Panc1 (cell line): ENCODE measurements at regions not wholly inside any gene's neighbourhood (a gene's known extent, or its start where the extent isn't known, plus 50 kb on each side); places are given as distances from the start of the nearest gene placed in this dataset.

Source experiments
- CTCF ChIP-seq: fragments of 450-650 bp; IDR thresholded peaks from 2 replicates; pipeline ENCODE4 v1.5.1; 2017; ENCODE audit warnings: mild to moderate bottlenecking
- POLR2AphosphoS5 ChIP-seq: IDR thresholded peaks from 2 replicates; pipeline ENCODE4 v1.6.1; 2012; ENCODE audit warnings: mild to moderate bottlenecking, low read depth, low read length, moderate library complexity
- REST ChIP-seq, 2 experiments: IDR thresholded peaks; 2 replicates each; pipeline ENCODE4 v1.6.1; 2011 to 2012; ENCODE audit warnings: low read depth in 2 of 2, control low read depth in 1 of 2, low read length in 1 of 2, mild to moderate bottlenecking in 1 of 2, moderate library complexity in 1 of 2; ENCODE audit not compliant: insufficient read depth in 1 of 2
- SIN3A ChIP-seq: IDR thresholded peaks from 2 replicates; pipeline ENCODE4 v1.6.1; 2012; ENCODE audit warnings: low read depth, mild to moderate bottlenecking, low read length, moderate library complexity, borderline replicate concordance; ENCODE audit not compliant: insufficient read depth
- TCF7L2 ChIP-seq: IDR thresholded peaks from 2 replicates; pipeline ENCODE4 v1.6.1; 2011; ENCODE audit warnings: mild to moderate bottlenecking, low read depth, low read length, inconsistent platforms

GRCh38 chr17:51479303-51479702 lies 219.0 kb downstream of the UTP18 start:
- TF ChIP-seq CTCF (no peak), POLR2AphosphoS5 (no peak), SIN3A (no peak), TCF7L2 (no peak), REST (IDR thresholded peaks at IDR 0.05; ENCODE audit: insufficient read depth in 1 of 2, low read depth in 2 of 2, low read length in 1 of 2) (no peak)
